Loucy (cell line): ENCODE measurements at regions not wholly inside any gene's neighbourhood (a gene's known extent, or its start where the extent isn't known, plus 50 kb on each side); places are given as distances from the start of the nearest gene placed in this dataset.

Experiments used
- H2AFZ ChIP-seq: fragments of 200-600 bp; sonication (generic); 2 replicates; pipeline ENCODE4 v1.6.0; 2016; ENCODE audit warnings: antibody characterized with exemption, mild to moderate bottlenecking, low read length, moderate library complexity
- H3F3A ChIP-seq: fragments of 200-600 bp; 2 replicates; pipeline ENCODE4 v1.6.0; 2016; ENCODE audit warnings: antibody characterized with exemption, low read depth, mild to moderate bottlenecking
- H3K27me3 ChIP-seq: fragments of 200-600 bp; sonication (generic); 2 replicates; pipeline ENCODE4 v1.6.1; 2014; ENCODE audit warnings: low read length, mild to moderate bottlenecking; ENCODE audit not compliant: insufficient read depth, poor library complexity, severe bottlenecking
- H3K36me3 ChIP-seq: fragments of 200-600 bp; sonication (generic); 2 replicates; pipeline ENCODE4 v1.6.1; 2016; ENCODE audit warnings: low read length; ENCODE audit not compliant: insufficient read depth
- H3K4me1 ChIP-seq: fragments of 200-600 bp; sonication (generic); 2 replicates; pipeline ENCODE4 v1.5.1; 2014; ENCODE audit warnings: low read length, mild to moderate bottlenecking; ENCODE audit not compliant: insufficient read depth, poor library complexity, severe bottlenecking
- H3K4me2 ChIP-seq: fragments of 200-600 bp; sonication (generic); 2 replicates; pipeline ENCODE4 v1.6.0; 2014; ENCODE audit warnings: antibody characterized with exemption, low read length, low read depth, mild to moderate bottlenecking; ENCODE audit not compliant: poor library complexity, severe bottlenecking
- H3K4me3 ChIP-seq: fragments of 200-600 bp; sonication (generic); 2 replicates; pipeline ENCODE4 v1.5.1; 2014; ENCODE audit warnings: low read length, mild to moderate bottlenecking, mixed read lengths; ENCODE audit not compliant: poor library complexity, severe bottlenecking
- H3K79me2 ChIP-seq: fragments of 200-600 bp; sonication (generic); 2 replicates; pipeline ENCODE4 v1.6.1; 2014; ENCODE audit warnings: low read length; ENCODE audit not compliant: insufficient read depth
- H3K9ac ChIP-seq: fragments of 200-600 bp; sonication (generic); 2 replicates; pipeline ENCODE4 v1.6.0; 2014; ENCODE audit warnings: mild to moderate bottlenecking, low read depth, low read length, moderate library complexity; ENCODE audit not compliant: poor library complexity, severe bottlenecking
- H3K9me2 ChIP-seq: fragments of 200-600 bp; sonication (generic); replicated peaks from 2 replicates; pipeline ENCODE4 v1.6.1; 2016; ENCODE audit warnings: low read depth, low read length, mixed read lengths
- H3K9me3 ChIP-seq: fragments of 200-600 bp; sonication (generic); 2 replicates; pipeline ENCODE4 v1.6.1; 2014; ENCODE audit warnings: mild to moderate bottlenecking, antibody characterized with exemption, low read length, low read depth; ENCODE audit not compliant: insufficient read depth
- H4K20me1 ChIP-seq: fragments of 200-600 bp; sonication (generic); 2 replicates; pipeline ENCODE4 v1.6.0; 2014; ENCODE audit warnings: antibody characterized with exemption, low read length, mild to moderate bottlenecking; ENCODE audit not compliant: insufficient read depth, poor library complexity, severe bottlenecking
- EZH2phosphoT487 ChIP-seq: fragments of 200-600 bp; IDR thresholded peaks from 2 replicates; pipeline ENCODE4 v1.6.1; 2018; ENCODE audit warnings: antibody characterized with exemption, mild to moderate bottlenecking, moderate library complexity, borderline replicate concordance
- TF ChIP-seq, protein P1 (sequence below): fragments of 200-600 bp; sonication (generic); conservative IDR thresholded peaks from 2 replicates; pipeline ENCODE4 v1.5.1; 2014; ENCODE audit warnings: mild to moderate bottlenecking, antibody characterized with exemption, low read length

DNA sequence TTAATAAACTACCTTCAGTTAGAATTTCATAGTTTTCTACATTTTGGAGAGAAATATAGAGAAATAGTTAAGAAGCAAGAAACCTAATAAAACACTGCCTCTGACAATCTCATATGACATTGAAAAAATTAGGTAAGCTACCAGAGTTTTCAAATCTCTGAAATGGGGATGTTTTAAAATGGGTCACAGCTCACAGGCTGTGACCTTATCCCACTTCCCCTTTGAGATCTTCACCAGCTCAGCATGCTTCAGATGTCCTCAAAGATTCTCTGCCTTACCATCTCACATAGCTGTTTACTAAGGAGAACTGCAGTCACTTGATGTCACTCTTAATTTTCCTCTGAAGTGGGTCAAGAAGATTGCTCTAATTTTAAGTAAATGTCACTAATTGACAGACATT lies 717.8 kb downstream of the JRKL start:
- H3K4me3 ChIP-seq: no peak overlapping the region
- H3K9ac ChIP-seq: no peak overlapping the region
- no peaks in the 10 kb centered on the region for H3F3A ChIP-seq
- H2AFZ ChIP-seq: no peak overlapping the region
- TF ChIP-seq, protein P1, sequence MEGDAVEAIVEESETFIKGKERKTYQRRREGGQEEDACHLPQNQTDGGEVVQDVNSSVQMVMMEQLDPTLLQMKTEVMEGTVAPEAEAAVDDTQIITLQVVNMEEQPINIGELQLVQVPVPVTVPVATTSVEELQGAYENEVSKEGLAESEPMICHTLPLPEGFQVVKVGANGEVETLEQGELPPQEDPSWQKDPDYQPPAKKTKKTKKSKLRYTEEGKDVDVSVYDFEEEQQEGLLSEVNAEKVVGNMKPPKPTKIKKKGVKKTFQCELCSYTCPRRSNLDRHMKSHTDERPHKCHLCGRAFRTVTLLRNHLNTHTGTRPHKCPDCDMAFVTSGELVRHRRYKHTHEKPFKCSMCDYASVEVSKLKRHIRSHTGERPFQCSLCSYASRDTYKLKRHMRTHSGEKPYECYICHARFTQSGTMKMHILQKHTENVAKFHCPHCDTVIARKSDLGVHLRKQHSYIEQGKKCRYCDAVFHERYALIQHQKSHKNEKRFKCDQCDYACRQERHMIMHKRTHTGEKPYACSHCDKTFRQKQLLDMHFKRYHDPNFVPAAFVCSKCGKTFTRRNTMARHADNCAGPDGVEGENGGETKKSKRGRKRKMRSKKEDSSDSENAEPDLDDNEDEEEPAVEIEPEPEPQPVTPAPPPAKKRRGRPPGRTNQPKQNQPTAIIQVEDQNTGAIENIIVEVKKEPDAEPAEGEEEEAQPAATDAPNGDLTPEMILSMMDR: no peak
- TF ChIP-seq EZH2phosphoT487: no peak
- H3K9me2 ChIP-seq: no peaks in the 10 kb centered on the region
- H3K9me3 ChIP-seq: no peaks in the 10 kb centered on the region
- no peaks in the 10 kb centered on the region for H3K27me3 ChIP-seq
- no peaks in the 10 kb centered on the region for H3K4me1 ChIP-seq
- H3K4me2 ChIP-seq: no peak overlapping the region
- H3K36me3 ChIP-seq: no peaks in the 10 kb centered on the region
- no peaks in the 10 kb centered on the region for H4K20me1 ChIP-seq
- no peaks in the 10 kb centered on the region for H3K79me2 ChIP-seq

DNA sequence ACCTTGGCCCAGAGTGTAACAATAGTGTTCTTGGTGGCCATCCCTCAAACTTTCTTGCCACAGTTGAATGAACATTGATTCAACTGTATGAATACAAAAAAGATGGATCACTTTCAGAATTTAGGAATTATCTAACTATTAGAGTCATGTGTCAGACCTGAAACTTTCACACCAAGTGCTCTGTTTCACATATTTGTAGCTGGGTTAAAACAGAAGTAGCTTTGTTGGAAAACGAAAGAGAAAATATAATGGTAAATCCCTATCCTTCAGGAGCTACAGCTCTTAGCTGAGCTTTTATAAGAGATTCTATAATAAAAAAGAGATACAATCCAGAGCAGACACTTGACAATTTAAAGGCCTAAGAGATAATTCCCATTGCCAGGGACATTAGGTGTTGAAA lies 719.3 kb downstream of the JRKL start:
- no peak overlapping the region for H3K4me2 ChIP-seq

DNA sequence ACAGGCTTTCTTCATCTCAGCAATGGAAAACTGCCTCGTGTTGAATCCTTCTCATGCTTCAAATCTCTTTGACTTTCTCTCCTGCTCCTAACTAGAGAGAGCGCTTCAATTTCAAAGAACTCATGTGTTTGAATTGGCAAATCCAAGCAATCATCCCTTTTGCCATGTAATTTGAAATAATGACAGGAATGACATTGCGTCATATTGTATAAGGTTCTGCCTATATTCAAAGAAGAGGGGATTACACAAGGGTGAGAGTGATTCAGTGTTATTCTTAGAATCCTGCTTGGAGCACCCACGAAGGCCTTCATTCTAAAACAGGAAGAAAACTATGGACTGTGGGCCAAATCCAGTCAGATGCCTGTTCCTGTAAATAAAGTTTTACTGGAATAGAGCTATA lies 720.6 kb downstream of the JRKL start:
- no peaks in the 10 kb centered on the region for H3K27me3 ChIP-seq
- no peaks in the 10 kb centered on the region for H3K9me3 ChIP-seq
- no peaks in the 10 kb centered on the region for H4K20me1 ChIP-seq
- H3K4me3 ChIP-seq: no peak overlapping the region
- no peaks in the 10 kb centered on the region for H3F3A ChIP-seq
- no peak overlapping the region for H3K9ac ChIP-seq
- H3K4me1 ChIP-seq: no peaks in the 10 kb centered on the region
- no peaks in the 10 kb centered on the region for H3K79me2 ChIP-seq
- no peak overlapping the region for H3K4me2 ChIP-seq
- H3K9me2 ChIP-seq: no peaks in the 10 kb centered on the region
- no peaks in the 10 kb centered on the region for H3K36me3 ChIP-seq
- no peak for TF ChIP-seq EZH2phosphoT487
- no peak overlapping the region for H2AFZ ChIP-seq

More for the DNA sequence above, 719.3 kb downstream of the JRKL start:
- H3K4me1 ChIP-seq: no peaks in the 10 kb centered on the region
- no peaks in the 10 kb centered on the region for H3K9me3 ChIP-seq
- no peaks in the 10 kb centered on the region for H3F3A ChIP-seq
- no peaks in the 10 kb centered on the region for H3K9me2 ChIP-seq
- H3K36me3 ChIP-seq: no peaks in the 10 kb centered on the region
- no peak overlapping the region for H3K9ac ChIP-seq
- no peak overlapping the region for H3K4me3 ChIP-seq
- H4K20me1 ChIP-seq: no peaks in the 10 kb centered on the region
- TF ChIP-seq, protein P1: no peak
- no peak for TF ChIP-seq EZH2phosphoT487
- no peak overlapping the region for H2AFZ ChIP-seq
- H3K79me2 ChIP-seq: no peaks in the 10 kb centered on the region
- no peaks in the 10 kb centered on the region for H3K27me3 ChIP-seq

DNA sequence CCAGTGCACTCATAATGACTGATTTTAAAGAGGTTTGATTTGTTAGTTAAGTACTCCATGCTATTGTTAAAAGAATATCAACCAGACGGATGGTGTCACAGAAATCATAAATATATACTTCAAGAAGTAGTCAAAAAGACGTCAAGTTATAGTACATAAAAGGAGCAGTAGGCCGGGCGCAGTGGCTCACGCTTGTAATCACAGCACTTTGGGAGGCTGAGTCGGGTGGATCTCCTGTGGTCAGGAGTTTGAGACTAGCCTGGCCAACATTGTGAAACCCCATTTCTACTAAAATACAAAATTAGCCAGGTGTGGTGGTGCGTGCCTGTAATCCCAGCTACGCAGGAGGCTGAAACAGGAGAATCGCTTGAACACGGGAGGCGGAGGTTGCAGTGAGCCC lies 721.7 kb downstream of the JRKL start:
- Histone ChIP-seq H3K79me2 (no peaks in the 10 kb centered on the region), H3K4me1 (no peaks in the 10 kb centered on the region), H3K4me2 (no peak overlapping the region), H2AFZ (no peak overlapping the region), H3K36me3 (no peaks in the 10 kb centered on the region), H3K9ac (no peak overlapping the region), H3F3A (no peaks in the 10 kb centered on the region), H3K4me3 (no peak overlapping the region), H3K9me2 (no peaks in the 10 kb centered on the region), H4K20me1 (no peaks in the 10 kb centered on the region), H3K9me3 (no peaks in the 10 kb centered on the region), H3K27me3 (no peaks in the 10 kb centered on the region)
- TF ChIP-seq, protein P1: no peak
- TF ChIP-seq EZH2phosphoT487: no peak
